Activated naive CD8-positive, alpha-beta T cell treated with anti-CD3 and anti-CD28 coated beads, Interleukin-2, amount 10 ng/mL, durations not matched to agents 7 days and 5 days (primary cell): ENCODE measurements at regions not wholly inside any gene's neighbourhood (a gene's known extent, or its start where the extent isn't known, plus 50 kb on each side); places are given as distances from the start of the nearest gene placed in this dataset.

Experiments used
- ATAC-seq: fragments of 150-1000 bp; cut with Tn5 transposase; one replicate; pipeline ENCODE4 v1.10.0; 2021; ENCODE audit warnings: low read depth, moderate library complexity
- POLR2A ChIA-PET: fragments of 350-600 bp; sonication (Branson Sonifier 250); formaldehyde crosslinking; loops from one replicate; lab custom pipeline; 2021; ENCODE audit warnings: antibody characterized with exemption; lab: Charles Lee
- DNase-seq: peaks from one replicate; pipeline ENCODE4 v3.0.0; 2021
- H3K27ac Mint-ChIP-seq: one replicate; pipeline ENCODE4 v1.8.0; 2022; ENCODE audit warnings: mild to moderate bottlenecking, mixed read lengths
- H3K27me3 Mint-ChIP-seq: one replicate; pipeline ENCODE4 v1.8.0; 2022; ENCODE audit warnings: mild to moderate bottlenecking, moderate library complexity, mixed read lengths
- H3K36me3 Mint-ChIP-seq: one replicate; pipeline ENCODE4 v1.8.0; 2021; ENCODE audit warnings: mild to moderate bottlenecking, mixed read lengths
- H3K4me1 Mint-ChIP-seq: one replicate; pipeline ENCODE4 v1.8.0; 2021; ENCODE audit warnings: mixed read lengths
- H3K4me3 Mint-ChIP-seq: one replicate; pipeline ENCODE4 v1.8.0; 2022; ENCODE audit warnings: mild to moderate bottlenecking, moderate library complexity, mixed read lengths
- H3K9me3 Mint-ChIP-seq: one replicate; pipeline ENCODE4 v1.8.0; 2021; ENCODE audit warnings: mixed read lengths

DNA sequence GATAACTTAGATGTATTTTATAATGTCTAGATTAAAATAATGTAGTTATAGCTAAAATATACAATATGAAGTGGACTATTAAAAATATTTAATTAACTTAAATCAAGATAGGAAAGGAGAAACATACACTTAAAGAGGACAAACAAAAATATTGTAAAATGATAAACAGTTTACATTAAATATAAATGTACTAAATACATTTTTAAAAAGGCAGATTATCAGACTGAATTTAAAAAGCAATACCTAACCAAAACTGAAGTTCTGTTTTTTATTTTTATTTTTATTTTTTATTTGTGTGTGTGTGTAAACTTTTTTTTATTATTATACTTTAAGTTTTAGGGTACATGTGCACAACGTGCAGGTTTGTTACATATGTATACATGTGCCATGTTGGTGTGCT, 811.6 kb upstream of the INTU start:
- H3K9me3 Mint-ChIP-seq, result peaks cover 1% of the 10 kb centered on the region
- no peak overlapping the region for H3K27ac Mint-ChIP-seq
- H3K4me1 Mint-ChIP-seq, result no peaks in the 10 kb centered on the region
- H3K4me3 Mint-ChIP-seq, result no peak overlapping the region
- POLR2A ChIA-PET, result no interaction called here
- ATAC-seq (no peak), DNase-seq (no peak)
- no peaks in the 10 kb centered on the region for H3K27me3 Mint-ChIP-seq
- no peaks in the 10 kb centered on the region for H3K36me3 Mint-ChIP-seq

DNA sequence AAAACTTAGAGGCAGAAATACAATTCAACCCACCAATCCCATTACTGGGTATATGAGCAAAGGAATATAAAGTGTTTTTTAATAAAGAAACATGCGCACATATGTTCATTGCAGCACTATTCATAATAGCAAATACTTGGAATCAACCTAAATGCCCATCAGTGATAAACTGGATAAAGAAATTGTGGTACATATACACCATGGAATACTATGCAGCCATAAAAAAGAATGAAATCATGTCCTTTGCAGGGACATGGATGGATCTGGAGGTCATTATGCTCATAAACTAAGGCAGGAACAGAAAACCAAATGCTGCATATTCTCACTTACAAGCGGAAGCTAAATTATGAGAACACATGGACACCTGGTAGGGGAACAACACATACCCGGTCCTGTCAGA, 807.7 kb upstream of the INTU start:
- Mint-ChIP-seq H3K9me3 (no peaks in the 10 kb centered on the region), H3K36me3 (no peaks in the 10 kb centered on the region), H3K4me1 (no peaks in the 10 kb centered on the region), H3K27ac (no peak overlapping the region), H3K27me3 (no peaks in the 10 kb centered on the region), H3K4me3 (no peak overlapping the region)
- DNase-seq (no peak), ATAC-seq (no peak)
- POLR2A ChIA-PET, result no interaction called here

DNA sequence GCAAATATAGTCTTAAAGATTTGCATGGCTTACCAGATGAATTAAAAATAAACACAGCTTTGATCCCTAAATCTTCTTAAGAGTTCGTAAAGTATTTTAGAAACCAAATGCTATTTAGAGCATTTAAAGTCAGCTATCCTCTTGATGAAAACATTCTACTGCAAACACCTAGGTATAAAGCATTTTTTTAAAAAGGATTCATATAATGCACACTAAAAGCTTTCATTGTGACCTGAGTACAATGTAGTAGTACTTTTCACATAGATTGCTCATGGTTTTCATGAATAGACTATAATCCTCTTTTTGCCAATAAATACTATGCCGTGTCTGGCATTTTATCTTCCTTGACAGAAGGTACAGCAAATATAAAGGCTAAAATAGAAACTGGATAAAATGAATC, 805.1 kb upstream of the INTU start:
- ATAC-seq (no peak), DNase-seq (no peak)
- POLR2A ChIA-PET, result no interaction called here
- Mint-ChIP-seq H3K36me3 (no peaks in the 10 kb centered on the region), H3K27ac (no peak overlapping the region), H3K4me3 (no peak overlapping the region), H3K9me3 (peaks cover 5% of the 10 kb centered on the region), H3K27me3 (no peaks in the 10 kb centered on the region), H3K4me1 (no peaks in the 10 kb centered on the region)

DNA sequence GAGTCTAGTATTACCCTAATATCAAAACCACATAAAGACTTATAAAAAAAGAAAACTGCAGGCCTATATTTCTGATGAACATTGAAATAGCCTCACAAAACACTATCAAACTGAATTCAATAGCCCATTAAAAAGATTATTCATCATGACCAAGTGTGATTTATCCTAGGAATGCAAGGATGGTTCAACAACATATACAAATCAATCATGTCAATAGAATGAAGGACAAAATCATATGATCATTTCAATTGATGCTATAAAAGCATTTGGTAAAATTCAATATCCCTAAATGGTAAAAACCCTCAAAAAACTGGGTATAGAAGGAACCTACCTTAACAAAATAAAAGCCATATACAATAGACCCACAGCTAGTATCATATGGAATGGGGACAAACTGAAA, 797.9 kb upstream of the INTU start:
- Mint-ChIP-seq H3K27me3 (no peaks in the 10 kb centered on the region), H3K9me3 (peaks cover 11% of the 10 kb centered on the region), H3K4me1 (no peaks in the 10 kb centered on the region), H3K27ac (no peak overlapping the region), H3K36me3 (no peaks in the 10 kb centered on the region), H3K4me3 (no peak overlapping the region)
- POLR2A ChIA-PET, result no interaction called here
- DNase-seq, result no peak
- ATAC-seq, result no peak

DNA sequence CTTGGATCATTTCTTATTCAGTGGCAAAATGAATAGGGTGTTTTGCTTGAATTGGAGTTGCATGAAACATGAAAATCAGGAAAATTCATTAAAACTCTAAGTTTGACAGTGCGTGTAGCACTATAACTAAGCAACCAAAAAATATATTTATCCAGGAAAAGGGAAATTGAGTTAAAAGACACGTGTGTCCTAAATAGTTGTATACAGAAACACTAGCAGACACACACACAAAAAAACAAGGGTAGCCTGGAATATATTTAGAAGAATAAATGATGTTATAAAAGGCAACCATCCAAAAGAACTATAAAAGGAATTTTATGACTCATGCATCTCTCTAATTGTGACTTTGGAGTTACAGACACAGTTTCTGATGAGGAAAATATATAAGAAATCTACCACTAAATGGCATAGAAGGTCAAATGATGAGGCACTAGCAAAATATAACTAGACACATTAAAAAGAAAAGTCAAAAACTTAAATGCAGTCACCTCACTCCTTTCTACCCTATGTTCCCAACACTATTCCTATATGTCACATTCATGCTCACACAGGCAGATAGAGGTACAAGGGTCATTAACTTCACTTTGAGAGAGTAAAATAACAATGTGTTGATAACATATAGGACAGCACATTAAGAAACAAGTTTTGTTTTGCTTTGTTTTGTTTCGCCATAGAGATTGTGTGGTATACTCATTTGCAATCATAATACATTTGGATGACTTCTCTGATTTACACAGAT, 793.6 kb upstream of the INTU start:
- Mint-ChIP-seq H3K27me3 (no peaks in the 10 kb centered on the region), H3K4me3 (no peak overlapping the region), H3K9me3 (peaks cover 6% of the 10 kb centered on the region), H3K4me1 (no peaks in the 10 kb centered on the region), H3K36me3 (no peaks in the 10 kb centered on the region), H3K27ac (no peak overlapping the region)
- POLR2A ChIA-PET, result no interaction called here
- ATAC-seq (no peak), DNase-seq (no peak)

DNA sequence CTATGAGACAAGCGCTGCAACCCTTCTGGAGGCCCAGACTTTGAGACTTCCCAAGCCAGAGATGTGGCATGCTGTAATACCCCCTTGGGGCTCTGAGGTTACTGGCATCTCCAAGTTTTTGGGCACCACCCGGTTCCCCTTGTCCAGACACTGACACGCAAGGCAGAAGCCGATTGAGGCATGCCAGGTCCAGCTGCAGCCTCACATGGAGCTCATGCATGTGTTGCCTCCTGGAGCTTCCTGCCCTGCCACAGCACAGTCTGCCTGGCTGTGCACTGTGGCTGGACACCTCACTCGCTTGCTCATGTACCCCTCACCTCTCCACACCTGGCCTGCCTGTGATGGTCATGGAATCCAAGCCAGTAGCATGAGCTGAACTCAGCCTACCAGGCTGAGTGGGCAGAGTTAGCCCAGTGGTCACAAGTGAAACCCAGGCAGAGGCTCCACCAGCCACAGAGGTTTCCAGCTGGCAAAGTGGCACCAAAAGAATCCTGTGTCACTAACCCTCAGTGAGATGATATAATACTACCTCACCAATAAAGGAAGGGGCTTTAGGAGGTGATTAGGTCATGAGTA, 789.2 kb upstream of the INTU start:
- ATAC-seq (no peak), DNase-seq (no peak)
- no peaks in the 10 kb centered on the region for H3K36me3 Mint-ChIP-seq
- POLR2A ChIA-PET, result no interaction called here
- H3K27me3 Mint-ChIP-seq, result no peaks in the 10 kb centered on the region
- H3K4me1 Mint-ChIP-seq, result no peaks in the 10 kb centered on the region
- H3K27ac Mint-ChIP-seq, result no peak overlapping the region
- H3K4me3 Mint-ChIP-seq, result no peak overlapping the region
- H3K9me3 Mint-ChIP-seq, result peaks cover 1% of the 10 kb centered on the region

DNA sequence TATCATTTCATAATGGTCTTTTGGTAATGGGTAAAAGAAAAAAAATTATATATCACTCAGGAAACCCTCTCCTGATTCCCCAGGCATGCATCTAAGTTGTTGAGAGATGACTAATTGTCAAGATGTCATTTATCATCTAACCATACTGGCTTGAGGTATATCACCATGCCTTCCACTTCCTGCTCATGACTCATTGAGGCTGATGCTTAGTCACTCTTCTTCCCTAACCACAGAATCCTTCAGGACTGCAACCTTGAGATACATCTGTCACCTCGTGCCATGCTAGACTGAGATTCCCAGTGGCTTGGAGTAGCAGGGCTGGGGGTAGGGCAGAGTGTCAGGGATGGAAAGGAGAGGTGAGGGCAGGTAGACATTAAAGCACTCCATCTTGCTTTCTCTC, 782.5 kb upstream of the INTU start:
- Mint-ChIP-seq H3K27ac (no peak overlapping the region), H3K27me3 (no peaks in the 10 kb centered on the region), H3K36me3 (no peaks in the 10 kb centered on the region), H3K4me1 (peaks cover 2% of the 10 kb centered on the region), H3K4me3 (no peak overlapping the region), H3K9me3 (peaks cover 3% of the 10 kb centered on the region)
- ATAC-seq (no peak), DNase-seq (no peak)
- POLR2A ChIA-PET, result no interaction called here

DNA sequence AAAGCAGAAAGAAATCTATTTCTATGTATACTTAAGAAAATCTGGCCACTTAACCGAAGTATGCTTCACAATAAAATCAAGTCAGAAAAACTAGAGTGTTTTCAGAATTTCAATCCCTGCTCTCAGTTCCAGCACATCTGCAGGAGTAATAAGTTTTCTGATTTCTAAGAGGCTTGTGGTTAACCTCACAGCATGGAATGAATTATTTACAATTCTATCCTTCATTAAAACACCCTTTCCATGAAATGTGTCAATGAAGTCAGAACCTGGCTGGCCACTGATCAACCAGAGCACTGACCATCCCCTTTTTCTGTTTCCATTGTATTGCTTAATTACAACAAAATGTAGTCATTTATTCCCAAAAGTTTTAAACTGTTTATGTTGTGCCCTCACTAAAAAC, 781.4 kb upstream of the INTU start:
- no peak for ATAC-seq

DNA sequence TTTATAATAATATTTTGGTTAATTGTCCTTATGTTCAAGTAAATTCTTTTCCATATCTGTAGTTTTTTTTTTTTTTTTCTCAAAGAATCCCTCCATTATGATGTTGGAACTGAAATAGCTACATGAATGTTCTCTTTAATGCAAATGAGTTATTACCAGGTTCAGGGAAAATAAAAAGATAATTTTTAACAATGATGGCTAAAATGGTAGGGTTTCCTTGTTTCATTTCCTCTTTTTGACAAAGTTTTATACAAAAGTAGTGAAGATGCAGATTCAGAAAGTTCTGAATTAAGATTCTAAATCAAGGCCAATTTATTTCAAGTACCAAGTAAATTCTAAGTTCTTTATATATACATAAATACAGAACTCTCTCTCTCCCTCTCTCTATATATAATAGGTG, 779.0 kb upstream of the INTU start:
- no peak for ATAC-seq
- Mint-ChIP-seq H3K36me3 (no peaks in the 10 kb centered on the region), H3K27ac (no peak overlapping the region), H3K4me3 (no peak overlapping the region), H3K9me3 (peaks cover 3% of the 10 kb centered on the region), H3K4me1 (peaks cover 2% of the 10 kb centered on the region), H3K27me3 (no peaks in the 10 kb centered on the region)
- POLR2A ChIA-PET, result no interaction called here
- no peak for DNase-seq

More for the DNA sequence above, 781.4 kb upstream of the INTU start:
- Mint-ChIP-seq H3K27ac (no peak overlapping the region), H3K4me3 (no peak overlapping the region), H3K4me1 (peaks cover 2% of the 10 kb centered on the region), H3K27me3 (no peaks in the 10 kb centered on the region), H3K9me3 (peaks cover 3% of the 10 kb centered on the region), H3K36me3 (no peaks in the 10 kb centered on the region)
- DNase-seq, result no peak
- POLR2A ChIA-PET, result no interaction called here

DNA sequence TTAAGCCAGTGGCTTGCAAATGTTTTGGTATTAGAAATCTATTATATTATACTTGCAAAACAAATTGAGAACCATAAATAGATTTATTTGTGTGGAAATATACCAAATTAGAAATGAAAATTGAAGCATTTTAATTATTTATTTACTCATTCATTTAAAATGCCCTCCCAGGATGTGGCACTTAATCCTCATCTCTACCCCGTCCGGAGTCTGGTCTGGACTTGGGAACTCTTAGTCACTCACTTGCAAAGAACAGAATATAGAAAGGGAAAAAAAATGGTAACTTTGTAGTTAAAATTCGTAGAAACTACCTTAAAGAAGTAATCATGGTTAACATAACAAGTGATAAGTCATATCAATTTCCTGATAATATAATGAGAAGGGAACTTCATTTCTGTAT, 775.9 kb upstream of the INTU start:
- POLR2A ChIA-PET, result no interaction called here
- Mint-ChIP-seq H3K4me1 (no peaks in the 10 kb centered on the region), H3K27ac (no peak overlapping the region), H3K27me3 (no peaks in the 10 kb centered on the region), H3K36me3 (no peaks in the 10 kb centered on the region), H3K9me3 (peaks cover 1% of the 10 kb centered on the region), H3K4me3 (no peak overlapping the region)
- ATAC-seq (no peak), DNase-seq (no peak)

DNA sequence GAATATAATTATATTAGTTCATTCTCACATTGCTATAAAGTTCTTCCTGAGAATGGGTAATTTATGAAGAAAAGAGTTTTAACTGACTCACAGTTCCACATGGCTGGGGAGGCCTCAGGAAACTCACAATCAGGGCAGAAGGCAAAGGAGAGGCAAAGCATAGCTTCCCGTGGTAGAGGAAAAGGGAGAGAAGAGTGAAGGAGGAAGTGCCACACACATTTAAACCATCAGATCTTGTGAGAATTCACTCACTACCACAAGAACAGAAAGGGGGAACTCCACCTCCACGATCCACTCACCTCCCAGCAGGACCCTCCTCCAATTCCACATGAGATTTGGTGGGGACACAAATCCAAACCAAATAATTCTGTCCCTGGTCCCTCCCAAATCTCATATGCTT, 773.4 kb upstream of the INTU start:
- Mint-ChIP-seq H3K27ac (no peak overlapping the region), H3K4me3 (no peak overlapping the region), H3K9me3 (peaks cover 5% of the 10 kb centered on the region), H3K36me3 (no peaks in the 10 kb centered on the region), H3K27me3 (no peaks in the 10 kb centered on the region), H3K4me1 (no peaks in the 10 kb centered on the region)
- ATAC-seq, result no peak
- POLR2A ChIA-PET, result no interaction called here
- no peak for DNase-seq

DNA sequence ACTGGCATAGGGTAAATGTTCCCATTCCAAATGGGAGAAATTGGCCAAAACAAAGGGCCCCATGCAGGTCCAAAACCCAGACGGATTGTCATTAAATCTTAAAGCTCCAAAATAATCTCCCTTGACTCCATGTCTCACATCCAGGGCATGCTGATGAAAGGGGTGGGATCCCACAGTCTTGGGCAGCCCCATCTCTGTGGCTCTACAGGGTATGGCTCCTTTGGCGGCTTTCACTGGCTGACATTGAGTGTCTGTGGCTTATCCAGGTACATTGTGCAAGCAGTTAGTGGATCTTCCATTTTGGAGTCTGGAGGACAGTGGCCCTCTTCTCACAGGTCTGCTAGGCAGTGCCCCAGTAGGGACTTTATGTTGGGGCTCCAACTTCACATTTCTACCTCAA, 772.9 kb upstream of the INTU start:
- H3K4me1 Mint-ChIP-seq, result no peaks in the 10 kb centered on the region
- no peak overlapping the region for H3K27ac Mint-ChIP-seq
- POLR2A ChIA-PET, result no interaction called here

DNA sequence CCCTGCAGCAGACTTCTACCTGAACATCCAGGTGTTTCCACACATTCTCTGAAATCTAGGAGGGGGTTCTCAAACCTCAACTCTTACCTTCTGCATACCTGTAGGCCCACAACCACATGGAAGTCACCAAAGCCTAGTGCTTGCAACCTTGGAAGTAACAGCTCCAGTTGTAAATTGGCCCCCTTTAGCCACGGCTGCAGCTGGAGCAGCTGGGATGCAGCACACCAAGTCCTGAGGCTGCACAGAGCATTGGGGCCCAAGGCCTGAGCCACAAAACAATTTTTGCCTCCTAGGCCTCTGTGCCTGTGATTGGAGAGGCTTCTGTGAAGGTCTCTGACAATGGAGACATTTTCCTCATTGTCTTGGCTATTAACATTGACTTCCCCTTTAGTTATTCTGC, 772.4 kb upstream of the INTU start:
- no peaks in the 10 kb centered on the region for H3K36me3 Mint-ChIP-seq
- no peak overlapping the region for H3K4me3 Mint-ChIP-seq
- ATAC-seq (no peak), DNase-seq (no peak)
- H3K4me1 Mint-ChIP-seq, result no peaks in the 10 kb centered on the region
- no peaks in the 10 kb centered on the region for H3K27me3 Mint-ChIP-seq
- POLR2A ChIA-PET, result no interaction called here
- H3K27ac Mint-ChIP-seq, result no peak overlapping the region
- H3K9me3 Mint-ChIP-seq, result peaks cover 6% of the 10 kb centered on the region

More for the DNA sequence above, 772.9 kb upstream of the INTU start:
- no peak for ATAC-seq
- peaks cover 5% of the 10 kb centered on the region for H3K9me3 Mint-ChIP-seq
- H3K4me3 Mint-ChIP-seq, result no peak overlapping the region
- no peak for DNase-seq
- H3K36me3 Mint-ChIP-seq, result no peaks in the 10 kb centered on the region
- H3K27me3 Mint-ChIP-seq, result no peaks in the 10 kb centered on the region

DNA sequence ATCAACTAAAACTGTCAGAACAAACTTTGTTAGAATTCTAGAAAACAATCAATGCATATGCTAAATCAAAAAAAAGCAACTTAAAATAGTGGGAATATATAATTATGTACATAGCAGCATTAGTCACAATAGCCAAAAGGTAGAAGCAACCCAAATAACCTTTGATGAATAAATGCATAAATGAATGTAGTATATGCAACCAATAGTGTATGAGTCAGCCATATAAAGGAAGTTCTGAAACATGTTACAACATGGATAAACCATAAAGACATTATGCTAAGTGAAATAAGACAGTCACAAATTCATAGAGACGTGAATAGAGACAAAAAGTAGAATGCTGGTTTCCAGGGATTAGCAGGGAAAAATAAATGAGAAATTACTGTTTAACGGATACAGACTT, 762.8 kb upstream of the INTU start:
- Mint-ChIP-seq H3K4me1 (no peaks in the 10 kb centered on the region), H3K9me3 (peaks cover 15% of the 10 kb centered on the region), H3K36me3 (peaks cover 2% of the 10 kb centered on the region), H3K27ac (no peak overlapping the region), H3K4me3 (no peak overlapping the region), H3K27me3 (no peaks in the 10 kb centered on the region)
- ATAC-seq (no peak), DNase-seq (no peak)
- POLR2A ChIA-PET, result no interaction called here
